GM18511 (cell line): ENCODE measurements at regions not wholly inside any gene's neighbourhood (a gene's known extent, or its start where the extent isn't known, plus 50 kb on each side); places are given as distances from the start of the nearest gene placed in this dataset.
"Not testable (repeated sequence)": the region's sequence is repeated elsewhere in the genome, so short reads cannot be mapped to it uniquely, and the experiment has no call there.

Source experiments
- ATAC-seq: cut with Tn5 transposase; IDR thresholded peaks from one replicate; pipeline ENCODE4 v1.9.1; 2021; ENCODE audit warnings: mild to moderate bottlenecking, moderate library complexity; ENCODE audit not compliant: unreplicated experiment

GRCh38 chr16:29261427-29262248, 144.9 kb downstream of the NPIPB11 start:
- ATAC-seq, result not testable (repeated sequence)

GRCh38 chr16:29260683-29261426, 145.7 kb downstream of the NPIPB11 start:
- not testable (repeated sequence) for ATAC-seq

- ATAC-seq, result not testable (repeated sequence)
These were observed 146.7 kb downstream of the NPIPB11 start for GRCh38 chr16:29259635-29260457.

- not testable (repeated sequence) for ATAC-seq
These were observed 147.4 kb downstream of the NPIPB11 start for GRCh38 chr16:29258946-29259634.

GRCh38 chr16:29257419-29258336, 148.8 kb downstream of the NPIPB11 start:
- ATAC-seq, result not testable (repeated sequence)

GRCh38 chr16:29256501-29256981, 150.0 kb downstream of the NPIPB11 start:
- ATAC-seq, result no peak

GRCh38 chr16:29255957-29256356, 150.6 kb downstream of the NPIPB11 start:
- ATAC-seq, result not testable (repeated sequence)

- ATAC-seq, result not testable (repeated sequence)
These were observed 151.1 kb downstream of the NPIPB11 start for GRCh38 chr16:29255496-29255796.

- no peak for ATAC-seq
These were observed 151.6 kb downstream of the NPIPB11 start for GRCh38 chr16:29254676-29255495.

GRCh38 chr16:29253716-29254590, 152.6 kb downstream of the NPIPB11 start:
- ATAC-seq, result not testable (repeated sequence)

GRCh38 chr16:29253066-29253590, 153.4 kb downstream of the NPIPB11 start:
- not testable (repeated sequence) for ATAC-seq

GRCh38 chr16:29252311-29252710, 154.2 kb downstream of the NPIPB11 start:
- ATAC-seq, result not testable (repeated sequence)

GRCh38 chr16:29251571-29252011, 154.9 kb downstream of the NPIPB11 start:
- ATAC-seq, result not testable (repeated sequence)

- ATAC-seq, result not testable (repeated sequence)
These were observed 155.5 kb downstream of the NPIPB11 start for GRCh38 chr16:29250923-29251434.

- ATAC-seq, result not testable (repeated sequence)
These were observed 156.0 kb downstream of the NPIPB11 start for GRCh38 chr16:29250469-29250868.

- not testable (repeated sequence) for ATAC-seq
These were observed 157.6 kb downstream of the NPIPB11 start for GRCh38 chr16:29248940-29249318.
